ENCODE measurements at regions not wholly inside any gene's neighbourhood (a gene's known extent, or its start where the extent isn't known, plus 50 kb on each side); places are given as distances from the start of the nearest gene placed in this dataset.

DNA sequence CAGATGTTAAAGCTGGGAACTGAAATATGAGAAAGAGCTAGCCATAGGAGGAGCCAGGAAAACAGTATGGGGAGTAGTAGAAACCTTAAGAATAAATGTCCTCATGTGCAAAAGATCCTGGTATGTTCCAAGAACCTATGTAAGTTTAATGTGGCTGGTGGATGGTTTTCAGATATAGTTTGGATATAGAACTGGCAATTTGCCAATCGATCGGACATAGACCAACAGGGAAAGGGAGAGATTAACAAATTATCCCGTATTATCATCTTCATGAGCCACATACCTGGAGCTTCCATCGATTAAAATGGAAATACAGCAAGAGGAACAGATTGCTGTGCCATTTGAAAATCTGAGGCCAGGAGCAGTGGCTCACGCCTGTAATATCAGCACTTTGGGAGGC, 388.7 kb downstream of the PRELID2 start:
- no peak for TF ChIP-seq ZFX (IDR thresholded peaks at IDR 0.05; ENCODE audit: borderline replicate concordance)
- TF ChIP-seq CTCF (IDR thresholded peaks at IDR 0.05): no peak

Measured in 22Rv1 (cell line).